Esophagus squamous epithelium (tissue), 4 donors: ENCODE measurements at regions not wholly inside any gene's neighbourhood (a gene's known extent, or its start where the extent isn't known, plus 50 kb on each side); places are given as distances from the start of the nearest gene placed in this dataset.

Experiments
- POLR2A ChIP-seq, 4 donors: fragments of 450-650 bp; IDR thresholded peaks; one replicate each; pipeline ENCODE4 v1.6.1; 2017; ENCODE audit warnings: antibody characterized with exemption in 4 of 4, mild to moderate bottlenecking in 4 of 4, moderate library complexity in 3 of 4
- TF ChIP-seq, protein P1 (sequence below), 6 experiments: fragments of 450-650 bp in 4 of 6; fragments of 200-600 bp in 2 of 6; sonication (generic) in 2 of 6; IDR thresholded peaks; one replicate each; pipeline ENCODE4 v1.5.1; 2016 to 2019; ENCODE audit warnings: antibody characterized with exemption in 6 of 6, mild to moderate bottlenecking in 4 of 6, moderate library complexity in 4 of 6

DNA sequence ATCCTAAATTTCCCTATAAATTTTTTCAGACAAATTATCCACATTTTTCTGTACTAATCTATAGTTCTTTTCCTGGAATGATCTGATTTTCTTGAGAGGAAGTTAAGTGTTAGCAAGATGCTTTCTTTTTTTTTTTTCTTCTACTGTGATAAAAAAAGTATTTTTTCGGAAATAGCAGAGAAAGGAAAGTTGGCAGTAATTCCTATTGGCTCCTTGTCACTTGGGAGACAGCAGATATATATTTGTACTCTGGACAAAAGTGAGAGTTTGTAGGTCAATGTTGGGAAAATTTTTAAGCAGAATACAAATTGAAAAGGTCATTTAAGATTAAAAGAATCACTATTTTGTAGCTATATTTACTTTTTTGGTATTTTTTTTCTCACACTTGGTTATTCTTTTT is 635.7 kb upstream of the NRXN1 start:
- TF ChIP-seq, protein P1, sequence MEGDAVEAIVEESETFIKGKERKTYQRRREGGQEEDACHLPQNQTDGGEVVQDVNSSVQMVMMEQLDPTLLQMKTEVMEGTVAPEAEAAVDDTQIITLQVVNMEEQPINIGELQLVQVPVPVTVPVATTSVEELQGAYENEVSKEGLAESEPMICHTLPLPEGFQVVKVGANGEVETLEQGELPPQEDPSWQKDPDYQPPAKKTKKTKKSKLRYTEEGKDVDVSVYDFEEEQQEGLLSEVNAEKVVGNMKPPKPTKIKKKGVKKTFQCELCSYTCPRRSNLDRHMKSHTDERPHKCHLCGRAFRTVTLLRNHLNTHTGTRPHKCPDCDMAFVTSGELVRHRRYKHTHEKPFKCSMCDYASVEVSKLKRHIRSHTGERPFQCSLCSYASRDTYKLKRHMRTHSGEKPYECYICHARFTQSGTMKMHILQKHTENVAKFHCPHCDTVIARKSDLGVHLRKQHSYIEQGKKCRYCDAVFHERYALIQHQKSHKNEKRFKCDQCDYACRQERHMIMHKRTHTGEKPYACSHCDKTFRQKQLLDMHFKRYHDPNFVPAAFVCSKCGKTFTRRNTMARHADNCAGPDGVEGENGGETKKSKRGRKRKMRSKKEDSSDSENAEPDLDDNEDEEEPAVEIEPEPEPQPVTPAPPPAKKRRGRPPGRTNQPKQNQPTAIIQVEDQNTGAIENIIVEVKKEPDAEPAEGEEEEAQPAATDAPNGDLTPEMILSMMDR (IDR thresholded peaks at IDR 0.05) = no peak
- no peak for TF ChIP-seq POLR2A (IDR thresholded peaks at IDR 0.05)
